ENCODE measurements at regions not wholly inside any gene's neighbourhood (a gene's known extent, or its start where the extent isn't known, plus 50 kb on each side); places are given as distances from the start of the nearest gene placed in this dataset.

GRCh38 chr18:68323921-68324320 lies 391.0 kb downstream of the TMX3 start:
- TF ChIP-seq POLR2A (IDR thresholded peaks at IDR 0.05) (no peak), CTCF (IDR thresholded peaks at IDR 0.05) (no peak)

All from Peyer's patch (tissue), 4 donors.